NCI-H187 (cell line): ENCODE measurements at regions not wholly inside any gene's neighbourhood (a gene's known extent, or its start where the extent isn't known, plus 50 kb on each side); places are given as distances from the start of the nearest gene placed in this dataset.
A peak's percentile ranks its signal among the peaks of the same experiment; 100 is the strongest.

Experiments used
- DNase-seq, 2 experiments: peaks; one replicate each; lab custom pipeline; 2025; lab: John Stamatoyannopoulos, UW

DNA sequence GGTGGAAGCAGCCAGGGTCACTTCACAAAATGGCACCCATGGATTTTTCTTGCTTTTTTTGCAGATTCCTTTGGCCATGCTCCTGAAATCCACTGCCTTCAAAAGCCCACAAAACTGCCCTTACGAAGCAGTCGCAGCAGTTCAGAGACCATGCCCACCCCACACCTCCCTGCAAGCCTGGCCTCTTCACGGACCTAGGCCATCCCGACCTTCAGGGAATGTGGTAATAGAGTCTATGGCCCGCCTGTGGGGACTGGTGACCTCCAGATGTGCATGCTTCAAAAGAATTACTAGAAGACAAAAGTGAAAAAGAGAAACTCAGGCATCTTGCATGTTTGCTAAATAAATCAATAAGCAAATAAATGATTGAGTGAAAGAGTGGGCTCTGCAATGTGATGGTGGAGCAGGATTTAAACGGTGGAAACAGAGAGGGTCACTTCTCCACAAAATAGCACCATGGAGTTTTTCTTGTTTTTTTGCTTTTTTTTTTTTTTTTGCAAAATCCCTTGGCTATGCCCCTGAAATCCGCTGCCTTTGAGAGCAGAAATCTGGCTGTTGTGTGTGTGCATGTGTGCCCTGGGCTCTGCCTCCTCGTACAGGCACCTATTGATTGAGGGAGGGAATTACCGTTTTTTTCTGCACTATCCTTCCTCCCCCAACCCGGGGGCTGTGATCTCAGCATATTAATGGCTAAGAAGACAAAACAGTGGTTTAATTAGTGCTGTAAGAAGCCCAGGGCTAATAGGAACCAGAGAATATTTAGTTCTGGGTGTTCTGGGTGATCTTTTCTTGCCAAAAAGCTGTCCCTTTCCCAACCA, 107.4 kb downstream of the PXDC1 start:
- no peak for DNase-seq

DNA sequence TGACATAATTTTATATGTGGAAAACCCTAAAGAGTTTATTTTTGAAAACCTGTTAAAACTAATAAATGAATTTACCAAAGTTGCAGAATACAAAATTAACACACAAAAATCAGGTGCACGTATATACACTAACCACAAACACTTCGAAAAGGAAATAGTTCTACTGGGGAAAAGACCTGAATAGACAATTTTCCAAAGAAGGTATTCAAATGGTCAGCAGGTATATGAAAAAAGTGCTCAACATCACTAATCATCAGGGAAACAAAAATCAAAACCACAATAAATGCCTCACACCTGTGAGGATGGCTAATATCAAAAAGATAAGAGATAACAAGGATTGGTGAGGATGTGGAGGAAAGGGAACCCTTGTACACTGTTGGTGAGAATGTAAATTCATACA, 110.6 kb downstream of the PXDC1 start:
- DNase-seq = no peak

GRCh38 chr6:3638662-3639061, 112.9 kb downstream of the PXDC1 start:
- DNase-seq = no peak

DNA sequence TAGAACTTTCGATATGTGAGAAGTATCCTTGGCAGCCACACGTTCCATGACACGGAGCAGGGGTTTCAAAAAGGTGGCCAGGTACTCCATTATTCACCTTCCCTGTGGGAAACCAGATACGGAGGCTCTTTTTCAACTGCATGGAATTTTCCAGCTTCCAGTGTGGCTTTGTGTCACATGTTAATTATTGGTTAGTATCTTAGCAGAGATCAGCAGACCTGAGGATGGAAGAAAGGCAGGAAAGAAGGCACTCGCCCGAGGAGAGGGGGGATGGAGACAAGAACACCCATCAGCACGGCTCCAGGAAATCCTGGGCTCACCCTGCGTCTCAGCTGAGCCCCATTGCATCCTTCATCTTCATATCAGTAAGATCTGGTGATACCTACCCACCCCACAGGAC, 115.5 kb downstream of the PXDC1 start:
- DNase-seq = no peak

GRCh38 chr6:3635482-3635881, 116.0 kb downstream of the PXDC1 start:
- no peak for DNase-seq

DNA sequence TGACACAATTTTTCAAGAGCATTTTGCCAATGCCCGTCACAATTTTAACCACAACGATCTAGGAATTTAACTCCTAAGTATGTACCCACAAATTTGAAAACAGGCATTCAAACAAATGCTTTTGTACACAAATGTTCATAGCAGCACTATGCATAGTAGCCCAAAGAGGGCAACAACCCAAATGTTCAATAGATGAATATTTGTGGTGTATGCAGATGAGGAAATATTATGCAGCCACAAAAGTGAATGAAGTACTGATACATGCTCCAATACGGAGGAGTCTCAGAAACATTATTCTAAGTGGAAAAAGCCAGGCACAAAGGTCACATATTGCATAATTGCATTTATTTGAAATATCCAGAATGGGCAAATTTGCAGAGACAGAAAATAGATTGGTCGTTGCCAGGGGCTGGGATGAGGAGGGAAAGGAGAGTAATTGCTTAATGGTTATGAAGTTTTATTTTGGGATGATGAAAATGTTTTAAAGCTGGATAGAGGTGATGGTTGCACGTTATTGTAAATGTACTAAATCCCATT, 117.2 kb downstream of the PXDC1 start:
- DNase-seq = no peak

DNA sequence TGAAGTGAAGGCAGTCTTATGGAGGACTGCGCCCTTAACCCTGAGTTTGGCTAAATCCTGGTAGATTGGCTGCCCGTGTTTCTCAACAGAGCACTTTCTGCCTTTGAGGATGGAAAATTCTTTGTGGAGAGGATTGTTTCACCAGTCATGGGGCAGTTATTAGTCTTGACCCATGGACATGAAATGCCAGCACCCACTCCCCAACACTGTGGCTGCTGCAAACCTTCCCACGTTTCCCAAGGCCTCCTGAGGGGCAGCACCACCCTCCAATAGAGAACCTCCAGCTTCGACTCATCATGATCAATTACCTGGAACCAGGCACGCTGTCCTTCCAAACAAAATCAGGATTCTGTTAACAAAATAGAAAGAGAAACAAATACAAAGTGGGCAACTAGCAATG, 117.8 kb downstream of the PXDC1 start:
- no peak for DNase-seq

DNA sequence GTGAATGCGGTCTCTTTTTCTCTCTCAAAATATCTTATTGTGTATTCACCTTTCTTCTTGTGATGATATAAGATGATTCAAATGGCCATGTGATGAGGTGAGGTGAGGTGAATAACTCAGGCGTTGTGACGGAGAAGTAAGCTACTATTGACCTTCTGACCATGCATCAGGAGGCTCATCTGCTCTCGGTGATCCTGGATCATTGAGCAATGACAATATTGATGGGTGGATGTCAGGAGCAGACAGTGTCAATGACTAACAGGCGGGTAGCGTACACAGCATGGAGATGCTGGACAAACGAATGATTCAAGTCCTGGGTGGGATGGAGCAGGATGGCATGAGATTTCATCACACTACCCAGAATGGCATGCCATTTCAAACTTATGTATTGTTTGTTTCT, 119.6 kb downstream of the PXDC1 start:
- DNase-seq = no peak

DNA sequence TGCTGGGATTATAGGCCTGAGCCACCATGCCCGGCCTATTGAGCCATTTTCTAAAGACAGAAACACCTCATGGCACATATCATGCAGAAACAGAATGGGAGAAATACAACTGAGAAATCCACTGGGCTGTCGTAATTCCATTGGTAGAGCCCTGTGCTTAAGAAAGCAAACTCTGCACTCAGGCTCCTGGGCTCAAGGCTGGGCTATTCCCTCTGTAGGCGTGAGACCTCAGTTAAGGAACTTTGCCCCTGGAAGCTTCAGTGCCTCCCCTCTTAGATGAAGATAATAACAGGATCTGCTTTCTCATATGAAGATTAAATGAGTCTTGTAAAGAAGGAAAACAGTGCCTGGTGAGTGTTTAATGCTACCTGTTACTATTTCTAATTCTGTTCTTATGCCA, 120.3 kb downstream of the PXDC1 start:
- DNase-seq = no peak

- DNase-seq = no peak
Observed at GRCh38 chr6:3630258-3630835, 121.2 kb downstream of the PXDC1 start.

DNA sequence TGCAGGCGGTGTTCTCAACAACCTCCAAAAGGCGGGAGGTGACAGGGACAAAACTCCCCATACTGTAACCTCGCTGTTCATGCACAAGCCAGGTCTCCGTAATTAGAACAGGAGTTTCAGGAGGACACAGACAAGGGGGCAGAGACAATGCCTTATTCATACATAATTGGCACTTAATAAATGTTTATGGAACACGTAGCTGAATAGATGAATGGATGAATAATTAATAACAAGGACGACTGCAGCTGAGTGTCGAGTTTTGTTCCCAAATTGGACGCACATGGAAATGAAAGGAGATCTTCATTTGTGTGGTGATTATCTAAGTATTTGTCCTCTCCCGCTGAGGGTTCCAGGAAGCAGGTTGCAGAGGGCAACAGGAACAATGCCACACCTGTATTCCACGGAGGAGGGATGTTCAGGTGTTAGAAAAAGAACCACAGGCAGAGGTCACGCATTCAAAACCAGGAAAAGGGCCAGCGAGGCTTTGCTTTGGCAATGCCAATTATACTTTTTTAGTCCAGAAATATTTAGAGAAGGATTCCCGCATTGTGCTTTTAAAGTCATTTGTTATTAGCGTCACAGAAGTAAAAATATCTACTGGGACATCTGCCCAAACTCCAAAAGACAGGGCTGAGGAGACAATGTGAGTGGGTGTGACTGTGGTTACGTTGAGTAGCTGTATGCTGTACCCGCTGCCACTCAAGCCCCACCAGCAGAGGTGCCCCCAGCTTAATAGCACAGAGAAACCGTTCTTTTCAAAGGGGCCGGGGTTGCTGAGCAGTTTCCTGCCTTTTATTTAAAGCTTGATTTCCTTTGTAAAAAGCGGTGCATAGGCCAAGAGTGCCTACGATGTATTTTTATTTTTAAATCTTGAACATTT, 123.3 kb downstream of the PXDC1 start:
- DNase-seq = peak in 1 of 2 experiments; percentile 49

- DNase-seq = no peak
Observed at GRCh38 chr6:3627501-3627900, 124.0 kb downstream of the PXDC1 start.

- no peak for DNase-seq
Observed at GRCh38 chr6:3625980-3626563, 125.4 kb downstream of the PXDC1 start.

DNA sequence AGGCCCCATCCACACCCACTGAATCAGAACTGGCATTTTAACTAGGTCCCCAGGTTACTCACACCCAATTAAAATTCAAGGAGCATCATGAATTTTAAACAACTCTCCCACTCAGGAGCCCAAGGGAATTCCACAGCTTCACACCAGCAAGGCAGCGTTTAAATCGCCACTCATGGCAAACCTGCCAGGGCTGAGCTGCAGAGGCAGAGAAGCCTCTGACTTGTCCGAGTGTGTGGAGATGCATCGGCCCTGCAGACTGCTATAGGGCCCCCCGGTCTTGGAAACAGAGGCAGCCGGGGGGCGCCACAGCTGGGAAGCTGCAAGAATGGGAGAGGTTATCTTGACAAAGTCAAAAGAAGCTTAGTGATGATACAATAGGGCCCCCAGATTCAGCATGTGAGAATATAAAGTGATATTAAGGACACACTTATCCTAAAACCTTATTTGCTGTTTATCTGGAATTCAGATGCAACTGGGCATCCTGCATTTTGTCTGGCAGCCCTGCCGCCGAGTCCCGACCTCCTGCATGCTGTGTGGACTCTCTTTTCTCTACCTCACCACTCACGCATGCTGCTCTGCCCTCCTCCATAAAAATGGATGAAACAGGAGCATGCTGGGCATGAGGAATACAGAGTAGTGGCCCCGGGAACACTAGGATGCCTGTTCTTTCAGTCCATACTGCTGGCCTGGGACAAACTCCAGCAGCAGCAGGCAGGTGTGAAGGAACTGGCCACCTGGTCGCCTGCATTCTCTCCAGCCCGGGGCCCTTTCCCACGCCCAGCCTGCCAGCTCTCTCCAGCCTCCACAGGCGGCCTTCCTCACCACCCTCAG, 126.1 kb downstream of the PXDC1 start:
- no peak for DNase-seq

GRCh38 chr6:3624250-3625136, 127.0 kb downstream of the PXDC1 start:
- DNase-seq = no peak

GRCh38 chr6:3623451-3624249, 127.9 kb downstream of the PXDC1 start:
- no peak for DNase-seq

DNA sequence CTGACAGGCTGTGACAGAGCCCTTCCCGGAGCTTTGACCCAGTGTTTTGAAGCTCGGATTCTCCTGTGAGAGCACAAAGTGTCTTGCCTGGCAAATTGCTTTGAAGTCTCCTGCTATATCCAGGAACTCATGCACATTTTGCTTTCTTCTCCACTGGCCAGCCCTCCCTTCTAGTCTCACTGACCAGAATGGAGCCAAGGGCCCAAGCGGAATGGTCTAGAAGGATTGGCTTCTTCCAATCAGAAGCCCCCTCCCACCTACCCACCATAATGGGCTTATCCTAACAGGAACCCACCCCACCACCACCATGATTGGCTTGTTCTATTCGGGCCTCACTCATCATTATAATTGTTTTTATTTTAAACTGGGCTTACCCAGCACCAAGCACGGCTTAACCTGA, 130.1 kb downstream of the PXDC1 start:
- no peak for DNase-seq

- no peak for DNase-seq
Observed at GRCh38 chr6:3620937-3621336, 130.6 kb downstream of the PXDC1 start.

GRCh38 chr6:3620389-3620788, 131.1 kb downstream of the PXDC1 start:
- DNase-seq = no peak
